Loucy (cell line): ENCODE measurements at regions not wholly inside any gene's neighbourhood (a gene's known extent, or its start where the extent isn't known, plus 50 kb on each side); places are given as distances from the start of the nearest gene placed in this dataset.

Experiments used
- H2AFZ ChIP-seq: fragments of 200-600 bp; sonication (generic); 2 replicates; pipeline ENCODE4 v1.6.0; 2016; ENCODE audit warnings: antibody characterized with exemption, mild to moderate bottlenecking, low read length, moderate library complexity
- H3F3A ChIP-seq: fragments of 200-600 bp; 2 replicates; pipeline ENCODE4 v1.6.0; 2016; ENCODE audit warnings: antibody characterized with exemption, low read depth, mild to moderate bottlenecking
- H3K27me3 ChIP-seq: fragments of 200-600 bp; sonication (generic); 2 replicates; pipeline ENCODE4 v1.6.1; 2014; ENCODE audit warnings: low read length, mild to moderate bottlenecking; ENCODE audit not compliant: insufficient read depth, poor library complexity, severe bottlenecking
- H3K36me3 ChIP-seq: fragments of 200-600 bp; sonication (generic); 2 replicates; pipeline ENCODE4 v1.6.1; 2016; ENCODE audit warnings: low read length; ENCODE audit not compliant: insufficient read depth
- H3K4me1 ChIP-seq: fragments of 200-600 bp; sonication (generic); 2 replicates; pipeline ENCODE4 v1.5.1; 2014; ENCODE audit warnings: low read length, mild to moderate bottlenecking; ENCODE audit not compliant: insufficient read depth, poor library complexity, severe bottlenecking
- H3K4me2 ChIP-seq: fragments of 200-600 bp; sonication (generic); 2 replicates; pipeline ENCODE4 v1.6.0; 2014; ENCODE audit warnings: antibody characterized with exemption, low read length, low read depth, mild to moderate bottlenecking; ENCODE audit not compliant: poor library complexity, severe bottlenecking
- H3K4me3 ChIP-seq: fragments of 200-600 bp; sonication (generic); 2 replicates; pipeline ENCODE4 v1.5.1; 2014; ENCODE audit warnings: low read length, mild to moderate bottlenecking, mixed read lengths; ENCODE audit not compliant: poor library complexity, severe bottlenecking
- H3K79me2 ChIP-seq: fragments of 200-600 bp; sonication (generic); 2 replicates; pipeline ENCODE4 v1.6.1; 2014; ENCODE audit warnings: low read length; ENCODE audit not compliant: insufficient read depth
- H3K9ac ChIP-seq: fragments of 200-600 bp; sonication (generic); 2 replicates; pipeline ENCODE4 v1.6.0; 2014; ENCODE audit warnings: mild to moderate bottlenecking, low read depth, low read length, moderate library complexity; ENCODE audit not compliant: poor library complexity, severe bottlenecking
- H3K9me2 ChIP-seq: fragments of 200-600 bp; sonication (generic); replicated peaks from 2 replicates; pipeline ENCODE4 v1.6.1; 2016; ENCODE audit warnings: low read depth, low read length, mixed read lengths
- H3K9me3 ChIP-seq: fragments of 200-600 bp; sonication (generic); 2 replicates; pipeline ENCODE4 v1.6.1; 2014; ENCODE audit warnings: mild to moderate bottlenecking, antibody characterized with exemption, low read length, low read depth; ENCODE audit not compliant: insufficient read depth
- H4K20me1 ChIP-seq: fragments of 200-600 bp; sonication (generic); 2 replicates; pipeline ENCODE4 v1.6.0; 2014; ENCODE audit warnings: antibody characterized with exemption, low read length, mild to moderate bottlenecking; ENCODE audit not compliant: insufficient read depth, poor library complexity, severe bottlenecking
- CTCF ChIP-seq: fragments of 200-600 bp; sonication (generic); conservative IDR thresholded peaks from 2 replicates; pipeline ENCODE4 v1.5.1; 2014; ENCODE audit warnings: mild to moderate bottlenecking, antibody characterized with exemption, low read length
- EZH2phosphoT487 ChIP-seq: fragments of 200-600 bp; IDR thresholded peaks from 2 replicates; pipeline ENCODE4 v1.6.1; 2018; ENCODE audit warnings: antibody characterized with exemption, mild to moderate bottlenecking, moderate library complexity, borderline replicate concordance

GRCh38 chr10:44845361-44846175 lies 65.6 kb upstream of the TMEM72 start:
- Histone ChIP-seq H3K4me3 (no peak overlapping the region), H3K27me3 (no peaks in the 10 kb centered on the region)
- no peak for TF ChIP-seq EZH2phosphoT487
- TF ChIP-seq CTCF: no peak

GRCh38 chr10:44847110-44847509 lies 64.0 kb upstream of the TMEM72 start:
- H3K9me3 ChIP-seq: no peaks in the 10 kb centered on the region
- H3K9me2 ChIP-seq: no peaks in the 10 kb centered on the region
- H3K9ac ChIP-seq: no peak overlapping the region
- H3K79me2 ChIP-seq: no peaks in the 10 kb centered on the region
- no peak overlapping the region for H2AFZ ChIP-seq
- no peak for TF ChIP-seq CTCF
- no peak for TF ChIP-seq EZH2phosphoT487
- H3F3A ChIP-seq: no peaks in the 10 kb centered on the region
- H3K27me3 ChIP-seq: no peaks in the 10 kb centered on the region
- no peaks in the 10 kb centered on the region for H3K4me1 ChIP-seq
- no peaks in the 10 kb centered on the region for H3K36me3 ChIP-seq
- H4K20me1 ChIP-seq: no peaks in the 10 kb centered on the region
- H3K4me3 ChIP-seq: no peak overlapping the region
- no peak overlapping the region for H3K4me2 ChIP-seq

More at GRCh38 chr10:44845361-44846175, 65.6 kb upstream of the TMEM72 start:
- Histone ChIP-seq H3F3A (no peaks in the 10 kb centered on the region), H3K4me2 (no peak overlapping the region), H4K20me1 (no peaks in the 10 kb centered on the region), H3K9me2 (no peaks in the 10 kb centered on the region), H3K36me3 (no peaks in the 10 kb centered on the region), H3K79me2 (no peaks in the 10 kb centered on the region), H3K9ac (no peak overlapping the region), H2AFZ (no peak overlapping the region), H3K9me3 (no peaks in the 10 kb centered on the region), H3K4me1 (no peaks in the 10 kb centered on the region)

GRCh38 chr10:44848211-44848610 lies 62.9 kb upstream of the TMEM72 start:
- Histone ChIP-seq H3K9ac (no peak overlapping the region), H2AFZ (no peak overlapping the region), H4K20me1 (no peaks in the 10 kb centered on the region), H3K79me2 (no peaks in the 10 kb centered on the region), H3K4me3 (no peak overlapping the region), H3K4me1 (no peaks in the 10 kb centered on the region), H3K27me3 (no peaks in the 10 kb centered on the region), H3K36me3 (no peaks in the 10 kb centered on the region), H3F3A (no peaks in the 10 kb centered on the region), H3K9me2 (no peaks in the 10 kb centered on the region), H3K4me2 (no peak overlapping the region), H3K9me3 (no peaks in the 10 kb centered on the region)
- TF ChIP-seq CTCF: no peak
- no peak for TF ChIP-seq EZH2phosphoT487
